ENCODE measurements at regions not wholly inside any gene's neighbourhood (a gene's known extent, or its start where the extent isn't known, plus 50 kb on each side); places are given as distances from the start of the nearest gene placed in this dataset.

- no peak for TF ChIP-seq CTCF (conservative IDR thresholded peaks at IDR 0.05; ENCODE audit: low read depth in 2 of 2)
- no peak for TF ChIP-seq EZH2phosphoT487 (IDR thresholded peaks at IDR 0.05; ENCODE audit: unreplicated experiment)
- no peak for TF ChIP-seq EZH2 (IDR thresholded peaks at IDR 0.05; ENCODE audit: low read depth, unreplicated experiment)
- TF ChIP-seq POLR2AphosphoS5 (IDR thresholded peaks at IDR 0.05; ENCODE audit: low read depth), result no peak
- TF ChIP-seq CREB1 (CRISPR knock-in tag; IDR thresholded peaks at IDR 0.05; ENCODE audit: low read depth), result no peak
- no peak for TF ChIP-seq REST (IDR thresholded peaks at IDR 0.05; ENCODE audit: unreplicated experiment)
- no peak for TF ChIP-seq JUNB (IDR thresholded peaks at IDR 0.05; ENCODE audit: unreplicated experiment)
Measured at GRCh38 chr13:77480066-77480465, 55.4 kb upstream of the SCEL start.
